Mammary epithelial cell (primary cell): ENCODE measurements at regions not wholly inside any gene's neighbourhood (a gene's known extent, or its start where the extent isn't known, plus 50 kb on each side); places are given as distances from the start of the nearest gene placed in this dataset.

Experiments used
- EZH2 ChIP-seq: IDR thresholded peaks from 2 replicates; pipeline ENCODE4 v1.6.1; 2012; ENCODE audit warnings: low read length, inconsistent platforms, borderline replicate concordance
- TF ChIP-seq, protein P1 (sequence below), 2 donors: IDR thresholded peaks in 1 of 2; conservative IDR thresholded peaks in 1 of 2; 2 replicates each; pipeline ENCODE4 v1.5.1; 2011 to 2012; ENCODE audit warnings: inconsistent platforms in 2 of 2, low read length in 2 of 2, mild to moderate bottlenecking in 2 of 2, control low read depth in 1 of 2, low read depth in 1 of 2; ENCODE audit not compliant: insufficient read depth in 1 of 2; ENCODE audit errors: extremely low read depth in 1 of 2

DNA sequence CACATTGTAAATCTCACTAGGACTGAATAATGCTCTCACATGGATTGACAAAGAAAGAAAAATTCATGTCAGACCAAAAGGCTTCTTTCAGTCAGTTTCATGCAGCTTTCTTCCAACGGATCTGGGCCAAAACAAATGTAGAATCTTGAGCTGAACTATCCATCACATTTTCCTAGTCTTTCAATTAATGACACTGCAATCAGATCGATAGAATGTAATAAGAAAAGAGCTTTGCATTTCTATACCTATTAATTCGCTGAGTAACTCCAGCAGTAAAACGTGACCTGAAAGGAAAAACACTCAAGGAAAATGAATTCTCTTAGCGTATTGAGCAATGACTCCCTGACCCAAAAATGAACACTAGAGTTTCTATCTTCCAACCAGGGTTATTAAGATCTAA, 194.8 kb upstream of the BLID start:
- TF ChIP-seq, protein P1, sequence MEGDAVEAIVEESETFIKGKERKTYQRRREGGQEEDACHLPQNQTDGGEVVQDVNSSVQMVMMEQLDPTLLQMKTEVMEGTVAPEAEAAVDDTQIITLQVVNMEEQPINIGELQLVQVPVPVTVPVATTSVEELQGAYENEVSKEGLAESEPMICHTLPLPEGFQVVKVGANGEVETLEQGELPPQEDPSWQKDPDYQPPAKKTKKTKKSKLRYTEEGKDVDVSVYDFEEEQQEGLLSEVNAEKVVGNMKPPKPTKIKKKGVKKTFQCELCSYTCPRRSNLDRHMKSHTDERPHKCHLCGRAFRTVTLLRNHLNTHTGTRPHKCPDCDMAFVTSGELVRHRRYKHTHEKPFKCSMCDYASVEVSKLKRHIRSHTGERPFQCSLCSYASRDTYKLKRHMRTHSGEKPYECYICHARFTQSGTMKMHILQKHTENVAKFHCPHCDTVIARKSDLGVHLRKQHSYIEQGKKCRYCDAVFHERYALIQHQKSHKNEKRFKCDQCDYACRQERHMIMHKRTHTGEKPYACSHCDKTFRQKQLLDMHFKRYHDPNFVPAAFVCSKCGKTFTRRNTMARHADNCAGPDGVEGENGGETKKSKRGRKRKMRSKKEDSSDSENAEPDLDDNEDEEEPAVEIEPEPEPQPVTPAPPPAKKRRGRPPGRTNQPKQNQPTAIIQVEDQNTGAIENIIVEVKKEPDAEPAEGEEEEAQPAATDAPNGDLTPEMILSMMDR (conservative IDR thresholded peaks at IDR 0.05 in 1 of 2, IDR thresholded peaks at IDR 0.05 in 1 of 2; ENCODE audit: extremely low read depth in 1 of 2, insufficient read depth in 1 of 2, low read depth in 1 of 2, low read length in 2 of 2), result no peak
- TF ChIP-seq EZH2, result no peak
